ENCODE measurements at regions not wholly inside any gene's neighbourhood (a gene's known extent, or its start where the extent isn't known, plus 50 kb on each side); places are given as distances from the start of the nearest gene placed in this dataset.

DNA sequence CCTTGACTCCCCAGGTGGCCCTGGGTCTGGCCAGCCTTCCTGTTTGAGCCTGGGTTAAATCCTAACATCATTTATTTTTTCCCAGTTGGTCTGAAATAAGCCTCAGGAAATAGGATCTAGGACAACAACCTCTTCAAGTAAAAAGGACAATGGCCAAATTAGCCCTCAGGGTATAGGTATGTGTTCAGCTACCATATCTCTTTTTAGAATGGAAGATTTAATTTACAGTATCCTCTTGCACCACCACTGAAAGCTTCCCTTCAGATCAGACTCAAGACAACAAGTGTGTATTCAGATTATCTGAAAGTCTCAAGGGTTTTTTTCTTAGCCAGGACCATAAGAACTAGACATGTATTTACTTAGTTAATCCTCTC lies 61.6 kb upstream of the CXCR4 start:
- DNase-seq (ENCODE audit: low spot score): no peak

DNA sequence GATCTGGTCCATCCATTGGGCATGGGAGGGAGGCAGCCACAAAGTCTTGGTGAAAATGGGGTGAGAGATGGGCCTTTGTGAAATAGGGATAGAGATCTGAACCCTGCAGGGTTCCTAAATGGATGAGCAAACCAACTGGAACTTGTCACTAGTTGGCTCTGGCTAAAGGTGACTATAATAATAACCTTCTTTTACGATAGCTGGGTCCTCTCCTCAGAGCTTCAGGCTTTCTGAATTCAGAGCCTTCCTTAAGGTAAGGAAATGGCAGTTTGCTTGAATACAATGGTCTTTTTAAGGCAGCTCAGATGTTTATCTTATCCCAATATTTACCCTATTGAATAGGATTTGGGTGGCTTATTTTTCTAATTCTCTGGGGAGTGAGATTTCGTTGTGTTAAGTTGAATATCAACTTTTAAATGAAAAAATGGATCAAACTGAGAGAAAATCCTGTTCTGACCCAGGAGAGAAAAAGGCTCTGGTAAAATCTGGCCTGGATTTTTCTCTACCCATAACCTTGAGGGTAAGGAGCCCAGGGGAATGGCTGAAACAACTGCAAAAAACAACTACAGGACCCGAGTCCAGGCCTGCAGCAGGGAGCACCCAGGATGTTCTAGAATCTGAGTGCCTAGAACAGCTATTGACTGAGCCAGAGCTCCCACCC lies 61.1 kb upstream of the CXCR4 start:
- DNase-seq (ENCODE audit: low spot score): no peak

DNA sequence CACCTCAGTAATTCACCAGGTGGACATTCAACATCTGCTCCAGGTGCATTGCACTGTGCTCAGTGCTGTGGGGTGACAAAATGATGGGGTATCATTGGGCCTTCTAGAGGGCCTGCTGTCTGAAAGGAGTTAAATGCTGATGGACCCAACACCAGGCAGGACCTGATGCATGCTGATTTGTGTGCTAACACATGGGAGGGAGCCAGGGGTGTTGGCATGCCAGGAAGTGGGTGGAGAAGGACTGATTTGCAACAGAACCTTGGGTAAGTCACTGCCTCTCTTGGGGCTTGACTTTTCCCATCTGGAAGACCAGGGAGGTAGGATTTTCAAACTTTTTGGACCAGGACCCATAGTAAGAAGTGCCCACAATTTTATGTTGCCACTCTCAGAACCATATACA lies 57.9 kb upstream of the CXCR4 start:
- DNase-seq (ENCODE audit: low spot score): no peak

DNA sequence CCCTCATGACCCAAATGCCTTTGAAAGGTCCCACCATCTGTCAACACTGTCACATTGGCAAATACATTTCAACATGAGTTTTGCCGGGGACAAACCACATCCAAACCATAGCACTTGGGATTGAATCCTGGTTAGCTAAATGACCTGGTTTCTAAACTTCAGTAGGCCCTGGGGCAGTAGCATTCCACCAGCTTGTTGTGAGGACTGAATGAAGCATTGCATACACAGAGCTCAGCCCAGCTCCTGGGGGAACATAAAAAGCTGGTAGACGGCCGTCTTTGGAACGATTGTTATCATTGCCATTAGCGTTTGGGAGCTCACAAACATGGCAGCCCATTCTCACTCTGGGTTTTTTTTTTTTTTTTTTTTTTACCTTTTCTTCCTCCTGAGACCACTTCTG lies 57.5 kb upstream of the CXCR4 start:
- DNase-seq (ENCODE audit: low spot score): no peak

DNA sequence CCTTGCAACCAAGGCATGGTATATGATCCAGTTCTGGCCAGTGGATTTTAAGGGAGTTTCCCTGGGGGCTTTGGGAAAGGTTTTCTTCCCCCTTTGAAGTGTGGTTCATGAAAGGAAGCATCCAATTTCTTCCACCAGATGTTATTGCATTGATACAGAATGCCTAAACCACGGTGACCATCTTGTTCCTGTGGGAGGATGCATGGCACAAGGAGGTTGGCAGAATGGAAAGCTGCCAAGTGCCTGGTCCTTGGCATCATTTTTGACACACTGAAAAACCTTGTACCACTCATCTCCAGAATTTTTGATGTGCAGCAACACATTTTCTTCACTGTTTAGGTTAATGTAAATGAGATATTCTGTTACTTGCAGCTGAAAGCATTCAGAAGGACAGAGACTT lies 55.2 kb upstream of the CXCR4 start:
- no peak for DNase-seq (ENCODE audit: low spot score)

DNA sequence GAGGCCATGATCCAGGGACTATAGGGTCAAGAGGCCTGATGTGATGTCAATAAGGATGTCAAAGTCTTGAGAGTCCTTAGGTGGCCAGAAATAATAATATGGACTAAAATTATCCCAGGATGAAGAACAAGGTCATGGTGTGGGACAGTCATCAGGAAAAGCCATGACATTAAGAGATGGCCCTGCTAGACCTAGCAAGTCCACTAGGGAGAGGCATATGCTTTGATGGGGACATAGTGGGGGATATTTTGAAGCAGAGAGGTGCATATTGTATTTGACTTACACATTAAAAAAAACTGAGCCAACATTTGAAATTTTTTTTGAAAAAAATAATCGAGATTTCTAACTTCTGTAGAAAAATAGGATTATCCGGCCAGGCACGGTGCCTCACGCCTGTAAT lies 53.3 kb upstream of the CXCR4 start:
- no peak for DNase-seq (ENCODE audit: low spot score)

DNA sequence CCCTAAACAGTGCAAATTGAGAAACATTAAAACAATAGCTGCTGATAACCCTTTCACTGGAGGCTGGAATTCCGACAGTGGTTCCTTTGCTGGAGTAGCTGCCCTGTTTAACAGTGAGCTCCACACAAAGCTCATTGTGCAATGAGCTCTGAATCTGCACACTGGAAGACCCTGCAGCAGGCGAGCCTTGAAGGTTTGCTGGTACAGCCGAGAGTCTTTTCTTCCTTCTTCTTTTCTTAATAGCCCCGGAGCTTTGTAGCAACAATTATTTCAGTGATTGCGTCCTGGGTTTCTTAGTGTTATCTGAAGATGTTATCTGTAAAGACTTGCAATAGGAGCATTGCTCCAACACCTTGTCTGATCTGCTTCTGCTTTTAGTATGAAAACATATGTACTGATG lies 50.8 kb upstream of the CXCR4 start:
- DNase-seq (ENCODE audit: low spot score): no peak

DNA sequence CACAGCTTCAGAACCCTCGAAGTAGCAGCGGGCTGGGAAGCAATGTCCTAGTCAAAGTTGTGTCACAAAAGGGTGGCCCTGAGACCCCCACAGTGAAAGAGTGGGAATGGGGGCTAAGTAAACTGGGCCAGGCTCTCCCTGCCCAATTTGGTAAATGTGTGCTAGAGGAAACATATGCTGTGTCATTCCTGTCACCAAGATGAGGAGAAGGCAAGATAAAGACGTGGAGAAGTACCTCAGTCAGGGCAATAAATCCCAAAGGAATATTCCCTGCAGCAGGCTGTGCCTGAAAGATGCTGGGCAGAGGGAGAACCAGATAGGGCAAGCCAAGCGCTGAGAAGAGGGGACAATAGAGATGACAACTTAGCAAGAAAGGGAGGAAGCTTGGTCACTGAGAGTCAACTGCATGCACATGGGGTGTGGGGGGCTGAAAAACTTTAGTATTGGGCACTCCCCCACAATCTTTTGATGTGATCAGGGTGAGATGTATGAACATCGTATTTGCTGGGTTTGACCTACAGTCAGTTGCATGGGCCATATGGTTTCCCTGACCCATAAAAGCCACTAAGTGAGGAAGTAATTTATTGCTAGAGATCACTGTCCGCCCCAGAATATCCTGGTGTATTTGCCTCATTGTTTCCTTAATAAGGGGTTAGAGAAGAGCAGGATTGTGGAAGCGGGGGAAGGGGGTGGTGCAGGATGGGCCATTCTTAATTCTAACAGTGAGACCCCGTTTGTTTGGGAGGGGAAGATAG lies 49.9 kb upstream of the CXCR4 start:
- no peak for DNase-seq (ENCODE audit: low spot score)

Data from AG20443 (cell line).